B cell (primary cell): ENCODE measurements at regions not wholly inside any gene's neighbourhood (a gene's known extent, or its start where the extent isn't known, plus 50 kb on each side); places are given as distances from the start of the nearest gene placed in this dataset.

ENCODE experiments used
- ATAC-seq: fragments of 200-7000 bp; cut with Tn5 transposase; one replicate; pipeline ENCODE4 v1.10.0; 2021; ENCODE audit warnings: low read depth, mild to moderate bottlenecking, moderate number of reproducible peaks, moderate library complexity
- CTCF ChIA-PET: fragments of 350-600 bp; sonication (Branson Sonifier 250); formaldehyde crosslinking; loops from one replicate; lab custom pipeline; 2021; ENCODE audit warnings: antibody characterized with exemption, inconsistent platforms; lab: Charles Lee
- POLR2A ChIA-PET: fragments of 350-600 bp; sonication (Branson Sonifier 250); formaldehyde crosslinking; loops from one replicate; lab custom pipeline; 2021; ENCODE audit warnings: antibody characterized with exemption; lab: Charles Lee
- DNase-seq: peaks from one replicate; pipeline ENCODE4 v3.0.0; 2013
- H2AFZ ChIP-seq: 2 replicates; pipeline ENCODE4 v1.6.1; 2012; ENCODE audit warnings: mild to moderate bottlenecking, low read depth, low read length; ENCODE audit not compliant: insufficient read depth, poor library complexity, severe bottlenecking
- H3K27ac ChIP-seq, 2 donors: 1 replicate in 1 of 2; 2 replicates in 1 of 2; pipeline ENCODE4 v1.5.1; 2012 to 2013; ENCODE audit warnings: low read length in 2 of 2, mild to moderate bottlenecking in 2 of 2, moderate library complexity in 1 of 2
- H3K27me3 ChIP-seq, 4 experiments: fragments of 200-600 bp in 1 of 4; sonication (generic) in 1 of 4; replicated peaks in 1 of 4; 1 replicate in 2 of 4; 2 replicates in 2 of 4; pipeline versions ENCODE4 v1.6.1 to v1.7.0; 2013 to 2016; ENCODE audit warnings: low read length in 3 of 4, mild to moderate bottlenecking in 2 of 4, mixed read lengths in 1 of 4, moderate library complexity in 1 of 4; ENCODE audit not compliant: insufficient read depth in 4 of 4, control insufficient read depth in 3 of 4; ENCODE audit errors: control extremely low read depth in 1 of 4
- H3K36me3 ChIP-seq, 2 experiments: replicated peaks in 1 of 2; 1 replicate in 1 of 2; 2 replicates in 1 of 2; pipeline versions ENCODE4 v1.6.1 to v1.7.1; 2013; ENCODE audit warnings: low read length in 1 of 2; ENCODE audit not compliant: insufficient read depth in 2 of 2, control insufficient read depth in 1 of 2; ENCODE audit errors: control extremely low read depth in 1 of 2, extremely low read depth in 1 of 2
- H3K4me1 ChIP-seq, 2 donors: fragments of 200-600 bp in 1 of 2; sonication (generic) in 1 of 2; 1 replicate in 1 of 2; 2 replicates in 1 of 2; pipeline versions ENCODE4 v1.5.1 to v1.6.1; 2013 to 2017; ENCODE audit warnings: low read length in 2 of 2; ENCODE audit not compliant: control insufficient read depth in 2 of 2, insufficient read depth in 2 of 2
- H3K4me2 ChIP-seq: replicated peaks from 2 replicates; pipeline ENCODE3; 2012; ENCODE audit warnings: mild to moderate bottlenecking, low read depth, low read length; ENCODE audit not compliant: poor library complexity, severe bottlenecking
- H3K4me3 ChIP-seq, 5 experiments: fragments of 200-600 bp in 1 of 5; sonication (generic) in 1 of 5; 1 replicate in 3 of 5; 2 replicates in 2 of 5; pipeline versions ENCODE4 v1.5.1 to v1.7.0; 2011 to 2016; ENCODE audit warnings: low read length in 4 of 5, mild to moderate bottlenecking in 4 of 5, low read depth in 2 of 5, control low read depth in 1 of 5, moderate library complexity in 1 of 5; ENCODE audit not compliant: insufficient read depth in 1 of 5; ENCODE audit errors: control extremely low read depth in 1 of 5, extremely low read depth in 1 of 5
- H3K79me2 ChIP-seq: fragments of 200-600 bp; sonication (generic); one replicate; pipeline ENCODE4 v1.6.0; 2016; ENCODE audit warnings: low read length; ENCODE audit not compliant: control insufficient read depth, insufficient read depth
- H3K9ac ChIP-seq: fragments of 200-600 bp; sonication (generic); 2 replicates; pipeline ENCODE4 v1.6.1; 2017; ENCODE audit warnings: mild to moderate bottlenecking, low read length, moderate library complexity
- H3K9me3 ChIP-seq, 3 donors: one replicate each; pipeline versions ENCODE4 v1.6.1 to v1.7.1; 2013; ENCODE audit warnings: low read length in 2 of 3; ENCODE audit not compliant: control insufficient read depth in 2 of 3, insufficient read depth in 1 of 3; ENCODE audit errors: control extremely low read depth in 1 of 3
- H4K20me1 ChIP-seq: 2 replicates; pipeline ENCODE4 v1.6.0; 2012; ENCODE audit warnings: mild to moderate bottlenecking, low read length; ENCODE audit not compliant: insufficient read depth, control insufficient read depth, poor library complexity, severe bottlenecking
- H3K27ac Mint-ChIP-seq: one replicate; pipeline ENCODE4 v1.8.0; 2021; ENCODE audit warnings: mixed read lengths
- H3K27me3 Mint-ChIP-seq: one replicate; pipeline ENCODE4 v1.8.0; 2021; ENCODE audit warnings: mixed read lengths
- H3K4me1 Mint-ChIP-seq: one replicate; pipeline ENCODE4 v1.8.0; 2021; ENCODE audit warnings: mixed read lengths
- H3K4me3 Mint-ChIP-seq: one replicate; pipeline ENCODE4 v1.8.0; 2021; ENCODE audit warnings: mixed read lengths
- H3K9me3 Mint-ChIP-seq: one replicate; pipeline ENCODE4 v1.8.0; 2022; ENCODE audit warnings: mixed read lengths; ENCODE audit not compliant: insufficient read depth
- EZH2 ChIP-seq: IDR thresholded peaks from 2 replicates; pipeline ENCODE4 v1.6.1; 2012; ENCODE audit warnings: borderline replicate concordance, low read depth, mild to moderate bottlenecking, moderate library complexity, low read length; ENCODE audit not compliant: insufficient read depth, poor library complexity, severe bottlenecking
- WGBS: methylation state at CpG from one replicate; pipeline ENCODE4 v1.1.5; 2013; ENCODE audit warnings: missing lambda C conversion rate; ENCODE audit not compliant: insufficient coverage; 5-methylcytosine and 5-hydroxymethylcytosine counted together
- intact Hi-C: fragments of 100-400 bp; cut with micrococcal nuclease; formaldehyde crosslinking; loops from one replicate; pipeline ENCODE4 v1.10.0; 2022
- TF ChIP-seq, protein P1 (sequence below): fragments of 200-600 bp; IDR thresholded peaks from one replicate; pipeline ENCODE4 v1.8.0; 2022; ENCODE audit warnings: antibody characterized with exemption, mild to moderate bottlenecking

DNA sequence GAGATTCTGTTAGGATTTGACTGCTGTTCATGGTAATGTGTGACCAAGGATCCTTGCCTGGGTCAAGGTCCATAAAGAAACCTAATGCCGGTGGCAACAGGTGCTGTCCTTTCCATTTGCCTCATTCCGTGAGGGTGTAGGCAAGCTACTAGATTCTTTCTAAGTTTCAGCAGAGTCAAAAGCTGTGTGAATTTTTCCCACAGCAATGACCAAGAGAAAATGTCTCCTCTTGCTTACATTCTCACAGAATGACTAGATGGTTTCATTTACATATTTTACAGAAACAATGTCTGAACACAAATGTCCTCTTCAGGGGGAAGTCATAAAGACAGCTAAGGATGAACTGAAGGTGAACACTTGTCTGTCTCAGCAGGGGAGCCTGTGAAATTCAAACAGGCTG, 75.3 kb upstream of the SV2C start:
- no peak overlapping the region for H3K4me2 ChIP-seq
- no peak overlapping the region for H2AFZ ChIP-seq
- H3K27me3 ChIP-seq = no peaks in the 10 kb centered on the region
- TF ChIP-seq, protein P1, sequence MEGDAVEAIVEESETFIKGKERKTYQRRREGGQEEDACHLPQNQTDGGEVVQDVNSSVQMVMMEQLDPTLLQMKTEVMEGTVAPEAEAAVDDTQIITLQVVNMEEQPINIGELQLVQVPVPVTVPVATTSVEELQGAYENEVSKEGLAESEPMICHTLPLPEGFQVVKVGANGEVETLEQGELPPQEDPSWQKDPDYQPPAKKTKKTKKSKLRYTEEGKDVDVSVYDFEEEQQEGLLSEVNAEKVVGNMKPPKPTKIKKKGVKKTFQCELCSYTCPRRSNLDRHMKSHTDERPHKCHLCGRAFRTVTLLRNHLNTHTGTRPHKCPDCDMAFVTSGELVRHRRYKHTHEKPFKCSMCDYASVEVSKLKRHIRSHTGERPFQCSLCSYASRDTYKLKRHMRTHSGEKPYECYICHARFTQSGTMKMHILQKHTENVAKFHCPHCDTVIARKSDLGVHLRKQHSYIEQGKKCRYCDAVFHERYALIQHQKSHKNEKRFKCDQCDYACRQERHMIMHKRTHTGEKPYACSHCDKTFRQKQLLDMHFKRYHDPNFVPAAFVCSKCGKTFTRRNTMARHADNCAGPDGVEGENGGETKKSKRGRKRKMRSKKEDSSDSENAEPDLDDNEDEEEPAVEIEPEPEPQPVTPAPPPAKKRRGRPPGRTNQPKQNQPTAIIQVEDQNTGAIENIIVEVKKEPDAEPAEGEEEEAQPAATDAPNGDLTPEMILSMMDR = no peak
- no peak for TF ChIP-seq EZH2
- ATAC-seq (no peak), DNase-seq (no peak)
- no peak overlapping the region for H3K4me3 ChIP-seq
- Mint-ChIP-seq H3K9me3 (peaks cover 2% of the 10 kb centered on the region), H3K27me3 (peaks cover 13% of the 10 kb centered on the region), H3K4me1 (no peaks in the 10 kb centered on the region), H3K27ac (no peak overlapping the region), H3K4me3 (no peak overlapping the region)
- ChIA-PET POLR2A (no interaction called here), CTCF (no interaction called here)
- no peak overlapping the region for H3K9ac ChIP-seq
- no peak overlapping the region for H3K27ac ChIP-seq
- no peaks in the 10 kb centered on the region for H3K9me3 ChIP-seq
- H4K20me1 ChIP-seq = no peaks in the 10 kb centered on the region
- intact Hi-C loops = no loop called here
- no peaks in the 10 kb centered on the region for H3K4me1 ChIP-seq
- no peaks in the 10 kb centered on the region for H3K79me2 ChIP-seq
- no peaks in the 10 kb centered on the region for H3K36me3 ChIP-seq
- WGBS = 100% methylated on average over 1 of the region's 2 CpGs

GRCh38 chr5:76000582-76000981, 82.6 kb upstream of the SV2C start:
- Histone ChIP-seq H4K20me1 (no peaks in the 10 kb centered on the region), H3K9ac (no peak overlapping the region), H3K4me2 (no peak overlapping the region), H3K79me2 (no peaks in the 10 kb centered on the region), H3K4me3 (no peak overlapping the region), H3K9me3 (no peaks in the 10 kb centered on the region), H3K36me3 (no peaks in the 10 kb centered on the region), H3K27me3 (no peaks in the 10 kb centered on the region), H3K27ac (no peak overlapping the region), H3K4me1 (no peaks in the 10 kb centered on the region), H2AFZ (no peak overlapping the region)
- H3K4me1 Mint-ChIP-seq = no peaks in the 10 kb centered on the region
- H3K9me3 Mint-ChIP-seq = peaks cover 14% of the 10 kb centered on the region
- 100% methylated on average over 1 of the region's 3 CpGs for WGBS
- POLR2A ChIA-PET = no interaction called here
- CTCF ChIA-PET = interaction anchor here (0.6 kb wide), 1 partner anchor 1227 kb away, joined by 3 read pairs; no protein-coding TSS in a partner anchor
- ATAC-seq (no peak), DNase-seq (no peak)
- TF ChIP-seq, protein P1 = no peak
- no peak for TF ChIP-seq EZH2
- H3K27me3 Mint-ChIP-seq = peaks cover 7% of the 10 kb centered on the region
- H3K4me3 Mint-ChIP-seq = no peak overlapping the region
- H3K27ac Mint-ChIP-seq = no peak overlapping the region
- intact Hi-C loops = no loop called here
